D721Med (cell line): ENCODE measurements at regions not wholly inside any gene's neighbourhood (a gene's known extent, or its start where the extent isn't known, plus 50 kb on each side); places are given as distances from the start of the nearest gene placed in this dataset.

ENCODE experiments used
- DNase-seq: peaks from one replicate; pipeline ENCODE4 v3.0.0; 2011; ENCODE audit warnings: low spot score; ENCODE audit not compliant: insufficient read length
- FAIRE-seq: peaks from 2 replicates; lab custom pipeline; 2011; peaks lifted over from hg19 to GRCh38; lab: Jason Lieb, UNC
- TF ChIP-seq, protein P1 (sequence below): IDR thresholded peaks from 2 replicates; pipeline ENCODE4 v1.5.1; 2012; ENCODE audit warnings: mild to moderate bottlenecking, control low read depth; ENCODE audit not compliant: insufficient read depth; ENCODE audit errors: missing control alignments

DNA sequence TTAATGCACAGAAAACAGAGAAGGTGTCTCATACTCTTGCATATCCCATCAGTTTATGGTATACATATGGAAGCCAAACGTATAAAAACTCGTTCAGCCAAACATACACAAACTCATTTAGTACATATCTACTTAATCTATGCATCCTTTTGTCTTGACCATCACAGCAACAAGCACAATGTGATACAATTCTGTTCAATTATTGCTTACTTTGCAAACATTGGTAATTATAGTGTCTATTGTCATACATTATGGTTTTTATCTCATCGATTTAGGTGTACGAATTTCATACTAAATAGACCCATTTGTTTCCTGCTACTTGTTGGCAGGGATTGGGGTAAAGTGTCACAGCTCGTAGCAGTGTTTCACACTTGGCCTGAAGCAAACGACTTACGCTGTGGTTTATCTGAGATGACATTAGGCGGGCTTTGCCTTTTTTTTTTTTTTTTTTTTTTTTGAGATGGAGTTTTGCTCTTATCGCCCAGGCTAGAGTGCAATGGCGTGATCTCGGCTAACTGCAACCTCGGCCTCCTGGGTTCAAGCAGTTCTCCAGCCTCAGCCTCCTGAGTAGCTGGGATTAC is 425.9 kb upstream of the JARID2 start:
- TF ChIP-seq, protein P1, sequence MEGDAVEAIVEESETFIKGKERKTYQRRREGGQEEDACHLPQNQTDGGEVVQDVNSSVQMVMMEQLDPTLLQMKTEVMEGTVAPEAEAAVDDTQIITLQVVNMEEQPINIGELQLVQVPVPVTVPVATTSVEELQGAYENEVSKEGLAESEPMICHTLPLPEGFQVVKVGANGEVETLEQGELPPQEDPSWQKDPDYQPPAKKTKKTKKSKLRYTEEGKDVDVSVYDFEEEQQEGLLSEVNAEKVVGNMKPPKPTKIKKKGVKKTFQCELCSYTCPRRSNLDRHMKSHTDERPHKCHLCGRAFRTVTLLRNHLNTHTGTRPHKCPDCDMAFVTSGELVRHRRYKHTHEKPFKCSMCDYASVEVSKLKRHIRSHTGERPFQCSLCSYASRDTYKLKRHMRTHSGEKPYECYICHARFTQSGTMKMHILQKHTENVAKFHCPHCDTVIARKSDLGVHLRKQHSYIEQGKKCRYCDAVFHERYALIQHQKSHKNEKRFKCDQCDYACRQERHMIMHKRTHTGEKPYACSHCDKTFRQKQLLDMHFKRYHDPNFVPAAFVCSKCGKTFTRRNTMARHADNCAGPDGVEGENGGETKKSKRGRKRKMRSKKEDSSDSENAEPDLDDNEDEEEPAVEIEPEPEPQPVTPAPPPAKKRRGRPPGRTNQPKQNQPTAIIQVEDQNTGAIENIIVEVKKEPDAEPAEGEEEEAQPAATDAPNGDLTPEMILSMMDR = no peak
- FAIRE-seq (no peak), DNase-seq (no peak)

GRCh38 chr6:14822012-14822553 is 423.8 kb upstream of the JARID2 start:
- FAIRE-seq = no peak
- TF ChIP-seq, protein P1 = no peak
- no peak for DNase-seq

DNA sequence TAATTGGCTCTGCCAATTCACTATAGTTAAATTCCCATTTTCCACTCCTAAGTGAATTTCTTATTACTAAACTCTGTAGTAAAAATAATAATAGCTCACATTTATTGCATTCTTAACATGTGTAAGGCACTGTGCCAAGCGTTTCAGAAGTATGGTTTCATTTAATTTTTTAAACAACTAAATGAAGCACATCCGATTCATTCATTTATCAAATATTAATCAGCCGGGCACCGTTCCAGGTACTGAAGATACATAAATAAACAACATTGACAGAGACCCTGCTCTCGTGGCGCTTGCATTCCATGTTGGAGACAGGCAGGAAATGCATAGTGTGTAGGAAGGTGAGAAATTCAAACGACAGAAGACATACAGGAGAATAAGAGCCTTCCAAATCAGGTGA is 423.2 kb upstream of the JARID2 start:
- TF ChIP-seq, protein P1 = no peak
- FAIRE-seq (no peak), DNase-seq (no peak)

DNA sequence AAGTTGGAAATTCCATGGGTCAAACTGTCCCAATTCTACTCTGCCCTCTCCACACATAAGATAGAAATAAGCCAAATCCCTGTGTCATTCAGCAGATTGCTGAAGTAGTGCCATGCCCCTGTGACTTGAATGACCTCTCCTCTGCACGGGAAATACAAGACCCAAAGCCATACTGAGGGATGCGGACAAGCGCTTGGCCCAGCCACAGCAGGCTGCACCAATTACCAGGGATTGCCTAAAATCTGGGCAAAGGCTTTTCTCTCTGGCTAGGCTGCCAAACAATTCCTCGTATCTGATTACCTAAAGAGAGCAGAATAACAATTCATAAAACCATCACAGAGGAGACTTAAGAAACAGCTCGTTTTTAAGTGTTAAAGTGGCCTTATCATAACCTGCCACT is 421.8 kb upstream of the JARID2 start:
- TF ChIP-seq, protein P1 = no peak
- DNase-seq (no peak), FAIRE-seq (no peak)

DNA sequence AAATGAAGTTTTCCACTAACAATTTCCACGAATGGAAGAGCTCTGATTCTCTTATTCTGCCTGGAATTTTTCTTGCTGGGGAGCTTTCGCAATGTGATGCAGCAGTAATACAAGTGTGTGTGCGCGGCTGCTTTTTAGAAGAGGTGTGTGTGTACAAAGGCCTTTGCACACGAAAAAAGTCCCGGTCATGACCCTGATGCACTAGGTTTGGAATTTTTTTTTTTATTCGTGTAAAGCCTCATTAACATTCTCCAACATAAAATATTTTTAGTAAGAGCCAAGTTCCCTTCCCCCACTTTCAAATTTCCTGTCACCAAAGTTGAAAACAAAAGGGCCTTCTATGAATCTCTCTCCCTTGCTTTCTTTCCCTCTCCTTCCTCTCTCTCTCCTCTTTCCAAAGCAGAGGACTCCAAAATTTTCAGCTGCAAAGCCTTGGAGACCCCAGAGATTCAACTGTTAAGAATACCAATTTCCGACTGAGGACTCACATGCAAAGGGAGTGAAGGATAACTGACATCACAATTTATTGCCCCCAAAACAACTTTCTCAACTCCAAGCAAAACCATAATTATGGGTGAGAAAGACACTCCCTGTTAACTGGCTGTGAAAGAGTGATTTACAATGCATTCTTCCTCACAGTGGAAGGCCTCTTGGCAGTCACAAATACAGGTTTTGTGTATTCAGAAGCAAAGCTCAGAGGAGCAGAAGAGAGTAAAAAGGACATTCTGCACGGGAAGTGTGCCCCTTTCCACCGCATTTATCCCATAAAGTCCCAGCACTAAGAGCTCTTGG is 421.2 kb upstream of the JARID2 start:
- DNase-seq (no peak), FAIRE-seq (no peak)
- TF ChIP-seq, protein P1 = no peak

- TF ChIP-seq, protein P1 = no peak
- FAIRE-seq (no peak), DNase-seq (no peak)
Observed at GRCh38 chr6:14826456-14826855, 419.4 kb upstream of the JARID2 start.

- DNase-seq (no peak), FAIRE-seq (no peak)
- TF ChIP-seq, protein P1 = no peak
Observed at GRCh38 chr6:14827354-14827753, 418.5 kb upstream of the JARID2 start.
